ENCODE measurements at regions not wholly inside any gene's neighbourhood (a gene's known extent, or its start where the extent isn't known, plus 50 kb on each side); places are given as distances from the start of the nearest gene placed in this dataset.

GRCh38 chr15:69943637-69944036 lies 154.1 kb downstream of the TLE3 start:
- Histone ChIP-seq H3K4me1 (no peaks in the 10 kb centered on the region), H3K27me3 (no peaks in the 10 kb centered on the region), H3K9me3 (no peaks in the 10 kb centered on the region), H3K36me3 (replicated peaks in 1 of 2; ENCODE audit: insufficient read depth in 1 of 2, low read depth in 2 of 2) (no peaks in the 10 kb centered on the region), H3K4me3 (no peak overlapping the region), H3K27ac (no peak overlapping the region)
- DNase-seq (no peak), ATAC-seq (no peak)
- intact Hi-C loops (cut with DNase I), result no loop called here
- TF ChIP-seq CTCF (IDR thresholded peaks at IDR 0.05) (no peak), POLR2A (IDR thresholded peaks at IDR 0.05) (no peak)
- WGBS, 2 donors, result 64 to 87% methylated on average over 1 of the region's 1 CpG

- no peak overlapping the region for H3K4me3 ChIP-seq
- H3K27me3 ChIP-seq, result no peaks in the 10 kb centered on the region
- H3K36me3 ChIP-seq (replicated peaks in 1 of 2; ENCODE audit: insufficient read depth in 1 of 2, low read depth in 2 of 2), result no peaks in the 10 kb centered on the region
- no peak overlapping the region for H3K27ac ChIP-seq
- H3K4me1 ChIP-seq, result no peaks in the 10 kb centered on the region
- no peak for DNase-seq
- 89 to 94% methylated on average over 2 of the region's 2 CpGs for WGBS, 2 donors
- ATAC-seq, result no peak
- H3K9me3 ChIP-seq, result no peaks in the 10 kb centered on the region
- intact Hi-C loops (cut with DNase I), result no loop called here
- TF ChIP-seq CTCF (IDR thresholded peaks at IDR 0.05) (no peak), POLR2A (IDR thresholded peaks at IDR 0.05) (no peak)
Measured at GRCh38 chr15:69945729-69946128, 152.0 kb downstream of the TLE3 start.

- no peaks in the 10 kb centered on the region for H3K27me3 ChIP-seq
- H3K27ac ChIP-seq, result no peak overlapping the region
- no peak for DNase-seq
- no peak for ATAC-seq
- WGBS, 2 donors, result 83 to 86% methylated on average over 4 of the region's 4 CpGs
- H3K4me3 ChIP-seq, result no peak overlapping the region
- H3K36me3 ChIP-seq (replicated peaks in 1 of 2; ENCODE audit: insufficient read depth in 1 of 2, low read depth in 2 of 2), result no peaks in the 10 kb centered on the region
- intact Hi-C loops (cut with DNase I), result no loop called here
- no peaks in the 10 kb centered on the region for H3K4me1 ChIP-seq
- no peak for TF ChIP-seq CTCF (IDR thresholded peaks at IDR 0.05)
- TF ChIP-seq POLR2A (IDR thresholded peaks at IDR 0.05), result no peak
- no peaks in the 10 kb centered on the region for H3K9me3 ChIP-seq
Measured at GRCh38 chr15:69946870-69947269, 150.8 kb downstream of the TLE3 start.

- ATAC-seq (no peak), DNase-seq (no peak)
- Histone ChIP-seq H3K36me3 (replicated peaks in 1 of 2; ENCODE audit: insufficient read depth in 1 of 2, low read depth in 2 of 2) (no peaks in the 10 kb centered on the region), H3K27ac (no peak overlapping the region), H3K4me3 (no peak overlapping the region), H3K27me3 (no peaks in the 10 kb centered on the region), H3K4me1 (no peaks in the 10 kb centered on the region), H3K9me3 (no peaks in the 10 kb centered on the region)
- intact Hi-C loops (cut with DNase I), result no loop called here
- WGBS, 2 donors, result 76 to 96% methylated on average over 2 of the region's 2 CpGs
- TF ChIP-seq CTCF (IDR thresholded peaks at IDR 0.05) (no peak), POLR2A (IDR thresholded peaks at IDR 0.05) (no peak)
Measured at GRCh38 chr15:69947394-69947793, 150.3 kb downstream of the TLE3 start.

GRCh38 chr15:69949485-69949884 lies 148.2 kb downstream of the TLE3 start:
- no peak for DNase-seq
- TF ChIP-seq CTCF (IDR thresholded peaks at IDR 0.05) (no peak), POLR2A (IDR thresholded peaks at IDR 0.05) (no peak)

More at GRCh38 chr15:69949485-69949884, 148.2 kb downstream of the TLE3 start:
- Histone ChIP-seq H3K36me3 (replicated peaks in 1 of 2; ENCODE audit: insufficient read depth in 1 of 2, low read depth in 2 of 2) (no peaks in the 10 kb centered on the region), H3K9me3 (no peaks in the 10 kb centered on the region), H3K27ac (no peak overlapping the region), H3K27me3 (no peaks in the 10 kb centered on the region), H3K4me3 (no peak overlapping the region), H3K4me1 (no peaks in the 10 kb centered on the region)
- intact Hi-C loops (cut with DNase I), result no loop called here
- ATAC-seq, result no peak
- 68 to 82% methylated on average over 7 of the region's 7 CpGs for WGBS, 2 donors
